WTC11 (cell line): ENCODE measurements at regions not wholly inside any gene's neighbourhood (a gene's known extent, or its start where the extent isn't known, plus 50 kb on each side); places are given as distances from the start of the nearest gene placed in this dataset.

Experiments
- ATAC-seq: fragments of 200-7000 bp; cut with Tn5 transposase; 2 replicates; pipeline ENCODE4 v1.10.0; 2021; ENCODE audit warnings: mild to moderate bottlenecking, moderate library complexity
- CTCF ChIA-PET: fragments of 300-600 bp; sonication (Branson Sonifier 250); formaldehyde crosslinking; loops from one replicate; lab custom pipeline; 2021; ENCODE audit warnings: antibody characterized with exemption; lab: Charles Lee
- POLR2A ChIA-PET: fragments of 350-600 bp; sonication (Branson Sonifier 250); formaldehyde crosslinking; loops from one replicate; lab custom pipeline; 2021; ENCODE audit warnings: antibody characterized with exemption; lab: Charles Lee
- DNase-seq: peaks from one replicate; pipeline ENCODE4 v3.0.0; 2021; ENCODE audit warnings: low spot score
- H3K27ac Mint-ChIP-seq: 2 replicates; pipeline ENCODE4 v1.8.0; 2021; ENCODE audit warnings: mixed read lengths
- H3K27me3 Mint-ChIP-seq: 2 replicates; pipeline ENCODE4 v1.8.0; 2021; ENCODE audit warnings: low read depth, mild to moderate bottlenecking, moderate library complexity, mixed read lengths
- H3K36me3 Mint-ChIP-seq: 2 replicates; pipeline ENCODE4 v1.8.0; 2021; ENCODE audit warnings: mixed read lengths
- H3K4me1 Mint-ChIP-seq: 2 replicates; pipeline ENCODE4 v1.8.0; 2022; ENCODE audit warnings: mixed read lengths
- H3K4me3 Mint-ChIP-seq: 2 replicates; pipeline ENCODE4 v1.8.0; 2021; ENCODE audit warnings: mild to moderate bottlenecking, moderate library complexity, mixed read lengths
- H3K9me3 Mint-ChIP-seq: 2 replicates; pipeline ENCODE4 v1.8.0; 2021; ENCODE audit warnings: mixed read lengths
- CREB1 ChIP-seq: sonication (generic); formaldehyde crosslinking; IDR thresholded peaks from 2 replicates; pipeline ENCODE4 v1.8.0; 2023; ENCODE audit warnings: mild to moderate bottlenecking, missing genetic modification reagents
- E2F1 ChIP-seq: sonication (generic); formaldehyde crosslinking; IDR thresholded peaks from 2 replicates; pipeline ENCODE4 v1.8.0; 2022; ENCODE audit warnings: mild to moderate bottlenecking, missing genetic modification reagents
- ETV6 ChIP-seq: sonication (generic); formaldehyde crosslinking; IDR thresholded peaks from 2 replicates; pipeline ENCODE4 v1.8.1; 2022; ENCODE audit warnings: mild to moderate bottlenecking, missing genetic modification reagents
- IRF2 ChIP-seq: sonication (generic); formaldehyde crosslinking; IDR thresholded peaks from 2 replicates; pipeline ENCODE4 v1.8.0; 2022; ENCODE audit warnings: low read depth, missing genetic modification reagents, borderline replicate concordance
- JUN ChIP-seq: sonication (generic); formaldehyde crosslinking; IDR thresholded peaks from 2 replicates; pipeline ENCODE4 v1.8.0; 2023; ENCODE audit warnings: mild to moderate bottlenecking, missing genetic modification reagents
- KAT7 ChIP-seq: sonication (generic); formaldehyde crosslinking; IDR thresholded peaks from 2 replicates; pipeline ENCODE4 v1.8.1; 2023; ENCODE audit warnings: missing genetic modification reagents, mild to moderate bottlenecking, borderline replicate concordance
- MXD4 ChIP-seq: fragments of 250-450 bp; sonication (Bioruptor Pico); IDR thresholded peaks from 2 replicates; pipeline ENCODE4 v1.8.0; 2021; ENCODE audit warnings: mild to moderate bottlenecking, moderate library complexity, borderline replicate concordance
- NR1H2 ChIP-seq: sonication (generic); formaldehyde crosslinking; IDR thresholded peaks from 2 replicates; pipeline ENCODE4 v1.9.0; 2021; ENCODE audit warnings: mild to moderate bottlenecking, moderate library complexity, missing genetic modification reagents
- NR2C2 ChIP-seq: sonication (generic); formaldehyde crosslinking; IDR thresholded peaks from 2 replicates; pipeline ENCODE4 v1.8.0; 2022; ENCODE audit warnings: mild to moderate bottlenecking, missing genetic modification reagents
- NR3C1 ChIP-seq: sonication (generic); formaldehyde crosslinking; conservative IDR thresholded peaks from 2 replicates; pipeline ENCODE4 v1.8.1; 2023; ENCODE audit warnings: low read depth, mild to moderate bottlenecking, missing genetic modification reagents
- PRRX2 ChIP-seq: fragments of 250-450 bp; sonication (Bioruptor Pico); IDR thresholded peaks from 2 replicates; pipeline ENCODE4 v1.8.0; 2021; ENCODE audit warnings: mild to moderate bottlenecking
- SOX15 ChIP-seq: fragments of 250-450 bp; sonication (Bioruptor Pico); IDR thresholded peaks from 2 replicates; pipeline ENCODE4 v1.9.0; 2021; ENCODE audit warnings: mild to moderate bottlenecking
- SP1 ChIP-seq: sonication (generic); formaldehyde crosslinking; conservative IDR thresholded peaks from 2 replicates; pipeline ENCODE4 v1.8.1; 2022; ENCODE audit warnings: missing genetic modification reagents
- ZNF317 ChIP-seq: sonication (generic); formaldehyde crosslinking; IDR thresholded peaks from 2 replicates; pipeline ENCODE4 v1.8.1; 2023; ENCODE audit warnings: low read depth, mild to moderate bottlenecking, moderate library complexity, missing genetic modification reagents, borderline replicate concordance
- ZNF416 ChIP-seq: fragments of 250-450 bp; sonication (Bioruptor Pico); IDR thresholded peaks from 2 replicates; pipeline ENCODE4 v1.9.0; 2021; ENCODE audit warnings: mild to moderate bottlenecking, inconsistent platforms
- ZNF423 ChIP-seq: fragments of 250-450 bp; sonication (Bioruptor Pico); IDR thresholded peaks from 2 replicates; pipeline ENCODE4 v2.1.2; 2022; ENCODE audit warnings: mild to moderate bottlenecking, moderate library complexity
- ZNF671 ChIP-seq: fragments of 250-450 bp; sonication (Bioruptor Pico); IDR thresholded peaks from 2 replicates; pipeline ENCODE4 v1.8.0; 2021; ENCODE audit warnings: mild to moderate bottlenecking
- TF ChIP-seq, protein P1 (sequence below): fragments of 250-450 bp; sonication (Bioruptor Pico); IDR thresholded peaks from 2 replicates; pipeline ENCODE4 v1.9.0; 2021; ENCODE audit warnings: moderate library complexity, mild to moderate bottlenecking, inconsistent platforms, borderline replicate concordance
- TF ChIP-seq, protein P2 (sequence below): fragments of 250-450 bp; sonication (Bioruptor Pico); IDR thresholded peaks from 2 replicates; pipeline ENCODE4 v1.9.0; 2021; ENCODE audit warnings: mild to moderate bottlenecking
- TF ChIP-seq, protein P3 (sequence below): sonication (generic); formaldehyde crosslinking; IDR thresholded peaks from 2 replicates; pipeline ENCODE4 v1.8.1; 2022; ENCODE audit warnings: low read depth, missing genetic modification reagents, borderline replicate concordance
- TF ChIP-seq, protein P4 (sequence below): sonication (generic); formaldehyde crosslinking; IDR thresholded peaks from 2 replicates; pipeline ENCODE4 v1.8.1; 2022; ENCODE audit warnings: low read depth, mild to moderate bottlenecking, moderate library complexity, missing genetic modification reagents, borderline replicate concordance
- TF ChIP-seq, protein P5 (sequence below): sonication (generic); formaldehyde crosslinking; IDR thresholded peaks from 2 replicates; pipeline ENCODE4 v1.8.0; 2023; ENCODE audit warnings: missing genetic modification reagents, mild to moderate bottlenecking, borderline replicate concordance
- TF ChIP-seq, protein P6 (sequence below): sonication (generic); formaldehyde crosslinking; IDR thresholded peaks from 2 replicates; pipeline ENCODE4 v1.8.0; 2022; ENCODE audit warnings: mild to moderate bottlenecking, missing genetic modification reagents
- TF ChIP-seq, protein P7 (sequence below): sonication (generic); formaldehyde crosslinking; IDR thresholded peaks from 2 replicates; pipeline ENCODE4 v1.8.0; 2023; ENCODE audit warnings: missing genetic modification reagents

- TF ChIP-seq, protein P1, sequence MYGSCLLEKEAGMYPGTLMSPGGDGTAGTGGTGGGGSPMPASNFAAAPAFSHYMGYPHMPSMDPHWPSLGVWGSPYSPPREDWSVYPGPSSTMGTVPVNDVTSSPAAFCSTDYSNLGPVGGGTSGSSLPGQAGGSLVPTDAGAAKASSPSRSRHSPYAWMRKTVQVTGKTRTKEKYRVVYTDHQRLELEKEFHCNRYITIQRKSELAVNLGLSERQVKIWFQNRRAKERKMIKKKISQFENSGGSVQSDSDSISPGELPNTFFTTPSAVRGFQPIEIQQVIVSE = no peak
These were observed 1408.2 kb upstream of the PIK3C3 start (continued) for GRCh38 chr18:40546875-40547274.

DNA sequence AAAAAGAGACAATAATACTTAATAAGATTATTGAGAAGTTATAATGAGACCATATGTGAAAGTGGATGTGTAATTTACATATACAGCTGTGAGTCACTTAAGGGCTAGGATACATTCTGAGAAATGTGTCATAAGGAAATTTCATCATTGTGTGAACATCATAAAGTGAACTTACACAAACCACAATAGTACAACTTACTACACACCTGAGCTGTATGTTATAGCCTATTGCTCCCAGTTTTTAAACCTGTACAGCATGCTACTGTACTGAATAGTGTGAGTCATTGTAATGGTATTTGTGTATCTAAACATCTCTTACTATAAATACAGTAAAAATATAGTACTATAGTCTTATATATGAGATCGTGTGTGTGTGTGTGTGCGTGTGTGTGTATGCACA is 1420.3 kb upstream of the PIK3C3 start:
- DNase-seq (no peak), ATAC-seq (no peak)
- Mint-ChIP-seq H3K27ac (no peak overlapping the region), H3K27me3 (no peaks in the 10 kb centered on the region), H3K9me3 (no peaks in the 10 kb centered on the region), H3K4me3 (no peak overlapping the region), H3K36me3 (no peaks in the 10 kb centered on the region), H3K4me1 (no peaks in the 10 kb centered on the region)
- TF ChIP-seq IRF2 (no peak), PRRX2 (no peak), SOX15 (CRISPR knock-in tag) (no peak), NR2C2 (CRISPR knock-in tag) (no peak), ETV6 (CRISPR knock-in tag) (no peak), ZNF423 (no peak), KAT7 (no peak), NR1H2 (no peak), CREB1 (CRISPR knock-in tag) (no peak), NR3C1 (CRISPR knock-in tag) (no peak), SP1 (CRISPR knock-in tag) (no peak), ZNF416 (CRISPR knock-in tag) (no peak)
- TF ChIP-seq, protein P2, sequence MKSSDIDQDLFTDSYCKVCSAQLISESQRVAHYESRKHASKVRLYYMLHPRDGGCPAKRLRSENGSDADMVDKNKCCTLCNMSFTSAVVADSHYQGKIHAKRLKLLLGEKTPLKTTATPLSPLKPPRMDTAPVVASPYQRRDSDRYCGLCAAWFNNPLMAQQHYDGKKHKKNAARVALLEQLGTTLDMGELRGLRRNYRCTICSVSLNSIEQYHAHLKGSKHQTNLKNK (CRISPR knock-in tag) = no peak
- TF ChIP-seq, protein P3, sequence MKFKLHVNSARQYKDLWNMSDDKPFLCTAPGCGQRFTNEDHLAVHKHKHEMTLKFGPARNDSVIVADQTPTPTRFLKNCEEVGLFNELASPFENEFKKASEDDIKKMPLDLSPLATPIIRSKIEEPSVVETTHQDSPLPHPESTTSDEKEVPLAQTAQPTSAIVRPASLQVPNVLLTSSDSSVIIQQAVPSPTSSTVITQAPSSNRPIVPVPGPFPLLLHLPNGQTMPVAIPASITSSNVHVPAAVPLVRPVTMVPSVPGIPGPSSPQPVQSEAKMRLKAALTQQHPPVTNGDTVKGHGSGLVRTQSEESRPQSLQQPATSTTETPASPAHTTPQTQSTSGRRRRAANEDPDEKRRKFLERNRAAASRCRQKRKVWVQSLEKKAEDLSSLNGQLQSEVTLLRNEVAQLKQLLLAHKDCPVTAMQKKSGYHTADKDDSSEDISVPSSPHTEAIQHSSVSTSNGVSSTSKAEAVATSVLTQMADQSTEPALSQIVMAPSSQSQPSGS (CRISPR knock-in tag) = no peak
- TF ChIP-seq, protein P4, sequence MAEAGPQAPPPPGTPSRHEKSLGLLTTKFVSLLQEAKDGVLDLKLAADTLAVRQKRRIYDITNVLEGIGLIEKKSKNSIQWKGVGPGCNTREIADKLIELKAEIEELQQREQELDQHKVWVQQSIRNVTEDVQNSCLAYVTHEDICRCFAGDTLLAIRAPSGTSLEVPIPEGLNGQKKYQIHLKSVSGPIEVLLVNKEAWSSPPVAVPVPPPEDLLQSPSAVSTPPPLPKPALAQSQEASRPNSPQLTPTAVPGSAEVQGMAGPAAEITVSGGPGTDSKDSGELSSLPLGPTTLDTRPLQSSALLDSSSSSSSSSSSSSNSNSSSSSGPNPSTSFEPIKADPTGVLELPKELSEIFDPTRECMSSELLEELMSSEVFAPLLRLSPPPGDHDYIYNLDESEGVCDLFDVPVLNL (CRISPR knock-in tag) = no peak
- TF ChIP-seq, protein P5, sequence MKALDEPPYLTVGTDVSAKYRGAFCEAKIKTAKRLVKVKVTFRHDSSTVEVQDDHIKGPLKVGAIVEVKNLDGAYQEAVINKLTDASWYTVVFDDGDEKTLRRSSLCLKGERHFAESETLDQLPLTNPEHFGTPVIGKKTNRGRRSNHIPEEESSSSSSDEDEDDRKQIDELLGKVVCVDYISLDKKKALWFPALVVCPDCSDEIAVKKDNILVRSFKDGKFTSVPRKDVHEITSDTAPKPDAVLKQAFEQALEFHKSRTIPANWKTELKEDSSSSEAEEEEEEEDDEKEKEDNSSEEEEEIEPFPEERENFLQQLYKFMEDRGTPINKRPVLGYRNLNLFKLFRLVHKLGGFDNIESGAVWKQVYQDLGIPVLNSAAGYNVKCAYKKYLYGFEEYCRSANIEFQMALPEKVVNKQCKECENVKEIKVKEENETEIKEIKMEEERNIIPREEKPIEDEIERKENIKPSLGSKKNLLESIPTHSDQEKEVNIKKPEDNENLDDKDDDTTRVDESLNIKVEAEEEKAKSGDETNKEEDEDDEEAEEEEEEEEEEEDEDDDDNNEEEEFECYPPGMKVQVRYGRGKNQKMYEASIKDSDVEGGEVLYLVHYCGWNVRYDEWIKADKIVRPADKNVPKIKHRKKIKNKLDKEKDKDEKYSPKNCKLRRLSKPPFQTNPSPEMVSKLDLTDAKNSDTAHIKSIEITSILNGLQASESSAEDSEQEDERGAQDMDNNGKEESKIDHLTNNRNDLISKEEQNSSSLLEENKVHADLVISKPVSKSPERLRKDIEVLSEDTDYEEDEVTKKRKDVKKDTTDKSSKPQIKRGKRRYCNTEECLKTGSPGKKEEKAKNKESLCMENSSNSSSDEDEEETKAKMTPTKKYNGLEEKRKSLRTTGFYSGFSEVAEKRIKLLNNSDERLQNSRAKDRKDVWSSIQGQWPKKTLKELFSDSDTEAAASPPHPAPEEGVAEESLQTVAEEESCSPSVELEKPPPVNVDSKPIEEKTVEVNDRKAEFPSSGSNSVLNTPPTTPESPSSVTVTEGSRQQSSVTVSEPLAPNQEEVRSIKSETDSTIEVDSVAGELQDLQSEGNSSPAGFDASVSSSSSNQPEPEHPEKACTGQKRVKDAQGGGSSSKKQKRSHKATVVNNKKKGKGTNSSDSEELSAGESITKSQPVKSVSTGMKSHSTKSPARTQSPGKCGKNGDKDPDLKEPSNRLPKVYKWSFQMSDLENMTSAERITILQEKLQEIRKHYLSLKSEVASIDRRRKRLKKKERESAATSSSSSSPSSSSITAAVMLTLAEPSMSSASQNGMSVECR = no peak
- POLR2A ChIA-PET = no interaction called here
- CTCF ChIA-PET = no interaction called here

DNA sequence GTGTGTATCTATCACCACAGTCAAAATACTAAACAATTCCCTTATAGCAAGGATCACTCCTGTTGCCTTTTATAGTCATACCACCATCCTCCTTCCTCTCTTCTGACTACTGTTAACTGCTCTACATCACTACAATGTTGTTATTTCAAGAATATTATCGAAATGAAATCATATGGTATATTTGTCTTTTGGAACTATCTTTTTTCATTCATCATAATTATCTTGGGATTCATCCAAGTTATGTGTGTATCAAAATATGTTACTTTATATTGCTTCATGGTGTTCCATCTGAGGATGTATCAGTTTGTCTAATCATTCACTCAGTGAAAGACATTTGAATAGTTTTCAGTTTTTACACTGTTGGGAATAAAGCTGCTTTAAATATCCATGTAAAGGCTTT is 1423.0 kb upstream of the PIK3C3 start:
- no peaks in the 10 kb centered on the region for H3K9me3 Mint-ChIP-seq
- H3K36me3 Mint-ChIP-seq = no peaks in the 10 kb centered on the region
- no peak overlapping the region for H3K4me3 Mint-ChIP-seq
- no peaks in the 10 kb centered on the region for H3K4me1 Mint-ChIP-seq
- ATAC-seq = no peak
- H3K27me3 Mint-ChIP-seq = no peaks in the 10 kb centered on the region
- CTCF ChIA-PET = no interaction called here
- H3K27ac Mint-ChIP-seq = no peak overlapping the region
- POLR2A ChIA-PET = no interaction called here
- no peak for DNase-seq
- no peak for TF ChIP-seq NR2C2 (CRISPR knock-in tag)
- TF ChIP-seq, protein P6, sequence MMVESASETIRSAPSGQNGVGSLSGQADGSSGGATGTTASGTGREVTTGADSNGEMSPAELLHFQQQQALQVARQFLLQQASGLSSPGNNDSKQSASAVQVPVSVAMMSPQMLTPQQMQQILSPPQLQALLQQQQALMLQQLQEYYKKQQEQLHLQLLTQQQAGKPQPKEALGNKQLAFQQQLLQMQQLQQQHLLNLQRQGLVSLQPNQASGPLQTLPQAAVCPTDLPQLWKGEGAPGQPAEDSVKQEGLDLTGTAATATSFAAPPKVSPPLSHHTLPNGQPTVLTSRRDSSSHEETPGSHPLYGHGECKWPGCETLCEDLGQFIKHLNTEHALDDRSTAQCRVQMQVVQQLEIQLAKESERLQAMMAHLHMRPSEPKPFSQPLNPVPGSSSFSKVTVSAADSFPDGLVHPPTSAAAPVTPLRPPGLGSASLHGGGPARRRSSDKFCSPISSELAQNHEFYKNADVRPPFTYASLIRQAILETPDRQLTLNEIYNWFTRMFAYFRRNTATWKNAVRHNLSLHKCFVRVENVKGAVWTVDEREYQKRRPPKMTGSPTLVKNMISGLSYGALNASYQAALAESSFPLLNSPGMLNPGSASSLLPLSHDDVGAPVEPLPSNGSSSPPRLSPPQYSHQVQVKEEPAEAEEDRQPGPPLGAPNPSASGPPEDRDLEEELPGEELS (CRISPR knock-in tag) = no peak
- no peak for TF ChIP-seq ZNF317 (CRISPR knock-in tag)
- TF ChIP-seq, protein P7, sequence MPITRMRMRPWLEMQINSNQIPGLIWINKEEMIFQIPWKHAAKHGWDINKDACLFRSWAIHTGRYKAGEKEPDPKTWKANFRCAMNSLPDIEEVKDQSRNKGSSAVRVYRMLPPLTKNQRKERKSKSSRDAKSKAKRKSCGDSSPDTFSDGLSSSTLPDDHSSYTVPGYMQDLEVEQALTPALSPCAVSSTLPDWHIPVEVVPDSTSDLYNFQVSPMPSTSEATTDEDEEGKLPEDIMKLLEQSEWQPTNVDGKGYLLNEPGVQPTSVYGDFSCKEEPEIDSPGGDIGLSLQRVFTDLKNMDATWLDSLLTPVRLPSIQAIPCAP (CRISPR knock-in tag) = no peak
- TF ChIP-seq MXD4 = no peak
- no peak for TF ChIP-seq E2F1
- TF ChIP-seq ZNF671 = no peak
- TF ChIP-seq JUN (CRISPR knock-in tag) = no peak
